Fibroblast of mammary gland (primary cell): ENCODE measurements at regions not wholly inside any gene's neighbourhood (a gene's known extent, or its start where the extent isn't known, plus 50 kb on each side); places are given as distances from the start of the nearest gene placed in this dataset.

ENCODE experiments used
- DNase-seq: peaks from one replicate; pipeline ENCODE4 v3.0.0-alpha.2; 2010; ENCODE audit warnings: low read depth
- H3K4me3 ChIP-seq: 2 replicates; pipeline ENCODE4 v1.5.1; 2011; ENCODE audit warnings: low read depth, mild to moderate bottlenecking, low read length, moderate library complexity; ENCODE audit not compliant: control insufficient read depth
- CTCF ChIP-seq: conservative IDR thresholded peaks from 2 replicates; pipeline ENCODE4 v1.5.1; 2011; ENCODE audit warnings: low read depth, low read length, inconsistent platforms; ENCODE audit not compliant: control insufficient read depth, insufficient read depth

- H3K4me3 ChIP-seq, result no peak overlapping the region
- no peak for DNase-seq
- no peak for TF ChIP-seq CTCF
These were observed 863.8 kb upstream of the PABPC4L start for GRCh38 chr4:135065366-135065765.

GRCh38 chr4:135050086-135050717, 848.6 kb upstream of the PABPC4L start:
- TF ChIP-seq CTCF, result no peak
- DNase-seq, result no peak
- no peak overlapping the region for H3K4me3 ChIP-seq

- no peak for TF ChIP-seq CTCF
- H3K4me3 ChIP-seq, result no peak overlapping the region
- no peak for DNase-seq
These were observed 831.1 kb upstream of the PABPC4L start for GRCh38 chr4:135032670-135033069.

GRCh38 chr4:135015771-135016170, 814.2 kb upstream of the PABPC4L start:
- no peak overlapping the region for H3K4me3 ChIP-seq
- TF ChIP-seq CTCF, result no peak
- no peak for DNase-seq

- TF ChIP-seq CTCF, result no peak
These were observed 805.8 kb upstream of the PABPC4L start for GRCh38 chr4:135007400-135007799.

GRCh38 chr4:134999169-134999568, 797.6 kb upstream of the PABPC4L start:
- DNase-seq, result no peak
- TF ChIP-seq CTCF, result no peak
- H3K4me3 ChIP-seq, result no peak overlapping the region

More at GRCh38 chr4:135007400-135007799, 805.8 kb upstream of the PABPC4L start:
- no peak for DNase-seq
- no peak overlapping the region for H3K4me3 ChIP-seq

GRCh38 chr4:134961963-134962362, 760.4 kb upstream of the PABPC4L start:
- no peak for TF ChIP-seq CTCF
- no peak for DNase-seq
- H3K4me3 ChIP-seq, result no peak overlapping the region
